HepG2 (cell line): ENCODE measurements at regions not wholly inside any gene's neighbourhood (a gene's known extent, or its start where the extent isn't known, plus 50 kb on each side); places are given as distances from the start of the nearest gene placed in this dataset.

Source experiments
- ATAC-seq: fragments of 200-7000 bp; cut with Tn5 transposase; 3 replicates; pipeline ENCODE4 v1.9.1; 2020; ENCODE audit warnings: mild to moderate bottlenecking, moderate library complexity
- BruUV-seq: library from RNA; stranded (reverse); fragments of 400-500 nt; replicated peaks from 2 replicates; lab custom pipeline; 2021; lab: Mats Ljungman, UMichigan
- CTCF ChIA-PET: fragments of 300-600 bp; formaldehyde crosslinking; extraction: SDS; loops from one replicate; lab custom pipeline; 2021; ENCODE audit warnings: low total read pairs, inconsistent platforms, low intra/inter-chr PET ratio; lab: Yijun Ruan, JAX
- POLR2A ChIA-PET: fragments of 350-600 bp; sonication (Branson Sonifier 250); formaldehyde crosslinking; loops from one replicate; lab custom pipeline; 2020; ENCODE audit warnings: antibody characterized with exemption, inconsistent platforms; lab: Yijun Ruan, JAX
- DNase-seq: peaks from one replicate; pipeline ENCODE4 v3.0.0-alpha.2; 2015; ENCODE audit warnings: low spot score
- FAIRE-seq: peaks from 3 replicates; lab custom pipeline; 2011; peaks lifted over from hg19 to GRCh38; lab: Jason Lieb, UNC
- H2AFZ ChIP-seq: one replicate; pipeline ENCODE4 v1.6.1; 2011; ENCODE audit warnings: low read length, inconsistent platforms
- H3K27ac ChIP-seq: fragments of 300-600 bp; 3 replicates; pipeline ENCODE4 v1.8.0; 2011; ENCODE audit warnings: mixed run types, mild to moderate bottlenecking, mixed read lengths, low read length, inconsistent platforms; ENCODE audit not compliant: insufficient read depth; ENCODE audit errors: extremely low read length
- H3K27me3 ChIP-seq, 2 experiments: fragments of 200-600 bp in 1 of 2; 2 replicates in 1 of 2; 3 replicates in 1 of 2; pipeline versions ENCODE4 v1.6.0 to v1.8.0; 2011; ENCODE audit warnings: low read length in 2 of 2, mild to moderate bottlenecking in 2 of 2, moderate library complexity in 2 of 2, inconsistent platforms in 1 of 2; ENCODE audit not compliant: insufficient read depth in 2 of 2, control insufficient read depth in 1 of 2
- H3K36me3 ChIP-seq, 2 experiments: fragments of 200-600 bp in 1 of 2; replicated peaks in 1 of 2; 2 replicates in 1 of 2; 3 replicates in 1 of 2; pipeline versions ENCODE4 v1.5.1 to v1.8.0; 2011; ENCODE audit warnings: low read length in 2 of 2, inconsistent platforms in 1 of 2; ENCODE audit not compliant: insufficient read depth in 2 of 2, control insufficient read depth in 1 of 2
- H3K4me1 ChIP-seq: 2 replicates; pipeline ENCODE4 v1.5.1; 2012; ENCODE audit warnings: low read length, inconsistent platforms; ENCODE audit not compliant: insufficient read depth
- H3K4me2 ChIP-seq: 2 replicates; pipeline ENCODE4 v1.6.0; 2011; ENCODE audit warnings: low read depth, low read length, inconsistent platforms
- H3K4me3 ChIP-seq, 3 experiments: fragments of 200-600 bp in 1 of 3; sonication (generic), shearing (Covaris generic) in 1 of 3; replicated peaks in 1 of 3; 2 replicates each; pipeline ENCODE4 v1.5.1; 2011 to 2016; ENCODE audit warnings: low read length in 3 of 3, inconsistent platforms in 2 of 3, low read depth in 2 of 3, mild to moderate bottlenecking in 2 of 3, control low read depth in 1 of 3, mixed read lengths in 1 of 3; ENCODE audit not compliant: insufficient read depth in 1 of 3
- H3K79me2 ChIP-seq: one replicate; pipeline ENCODE4 v1.6.1; 2011; ENCODE audit warnings: low read length, inconsistent platforms; ENCODE audit not compliant: insufficient read depth
- H3K9ac ChIP-seq: 2 replicates; pipeline ENCODE4 v1.6.0; 2011; ENCODE audit warnings: mild to moderate bottlenecking, low read depth, low read length, inconsistent platforms; ENCODE audit not compliant: insufficient read depth
- H3K9me3 ChIP-seq: 2 replicates; pipeline ENCODE4 v1.5.1; 2012; ENCODE audit warnings: mild to moderate bottlenecking, low read length
- H4K20me1 ChIP-seq: 2 replicates; pipeline ENCODE4 v1.6.0; 2011; ENCODE audit warnings: inconsistent platforms, mild to moderate bottlenecking, low read length, moderate library complexity; ENCODE audit not compliant: insufficient read depth
- ARID5B ChIP-seq: IDR thresholded peaks from 2 replicates; pipeline ENCODE4 v1.4.0; 2020; ENCODE audit warnings: mild to moderate bottlenecking, missing genetic modification reagents
- DR1 ChIP-seq: sonication (generic); formaldehyde crosslinking; IDR thresholded peaks from 2 replicates; pipeline ENCODE4 v1.8.0; 2021; ENCODE audit warnings: mild to moderate bottlenecking, missing genetic modification reagents, inconsistent platforms
- ERF ChIP-seq: IDR thresholded peaks from 2 replicates; pipeline ENCODE4 v1.6.1; 2018; ENCODE audit warnings: missing biosample characterization, missing genetic modification reagents
- HOXA5 ChIP-seq: sonication (generic); formaldehyde crosslinking; IDR thresholded peaks from 2 replicates; pipeline ENCODE4 v1.4.0; 2020; ENCODE audit warnings: missing genetic modification reagents
- KMT2A ChIP-seq: sonication (generic); formaldehyde crosslinking; IDR thresholded peaks from 2 replicates; pipeline ENCODE4 v1.4.0; 2020; ENCODE audit warnings: missing genetic modification reagents
- MEF2D ChIP-seq: sonication (generic); formaldehyde crosslinking; IDR thresholded peaks from 2 replicates; pipeline ENCODE4 v1.5.1; 2020; ENCODE audit warnings: mild to moderate bottlenecking, missing genetic modification reagents
- SIN3B ChIP-seq: fragments of 150-350 bp; IDR thresholded peaks from 2 replicates; pipeline ENCODE4 v1.6.1; 2014; ENCODE audit warnings: low read length
- SYNCRIP ChIP-seq: fragments of 200-400 bp; formaldehyde crosslinking; IDR thresholded peaks from 2 replicates; pipeline ENCODE4 v1.6.1; 2018; ENCODE audit warnings: mild to moderate bottlenecking, low read depth, low read length; ENCODE audit not compliant: insufficient read depth
- ZMYM3 ChIP-seq: sonication (generic); formaldehyde crosslinking; IDR thresholded peaks from 2 replicates; pipeline ENCODE4 v1.5.1; 2020; ENCODE audit warnings: mild to moderate bottlenecking, missing genetic modification reagents
- ZNF782 ChIP-seq: sonication (generic); formaldehyde crosslinking; IDR thresholded peaks from 2 replicates; pipeline ENCODE4 v1.4.0; 2020; ENCODE audit warnings: missing genetic modification reagents, mild to moderate bottlenecking, borderline replicate concordance
- ZNF891 ChIP-seq: sonication (generic); formaldehyde crosslinking; IDR thresholded peaks from 2 replicates; pipeline ENCODE4 v1.5.0; 2020; ENCODE audit warnings: mild to moderate bottlenecking, missing genetic modification reagents
- WGBS: methylation state at CpG from one replicate; pipeline ENCODE4 v1.1.6; 2017; ENCODE audit warnings: low lambda C conversion rate; 5-methylcytosine and 5-hydroxymethylcytosine counted together
- in situ Hi-C: cut with HindIII; loops from 2 replicates; pipeline ENCODE4 v1.10.0; 2017; ENCODE audit warnings: low pct_unique_long_range_greater_than_20kb; ENCODE audit not compliant: extremely low pct_ligation_motif_present
- intact Hi-C: fragments of 100-400 bp; cut with micrococcal nuclease; formaldehyde crosslinking; loops from one replicate; pipeline ENCODE4 v1.10.0; 2022; ENCODE audit not compliant: unreplicated experiment

GRCh38 chr3:43199645-43200306 is 86.6 kb upstream of the SNRK start:
- Histone ChIP-seq H3K4me2 (no peak overlapping the region), H2AFZ (no peak overlapping the region), H3K9me3 (no peaks in the 10 kb centered on the region), H3K27ac (no peak overlapping the region), H3K4me3 (no peak overlapping the region), H3K27me3 (0 out of 5 replicates have a peak, but pooled peaks cover 0 to 7% of the 10 kb centered on the region in 2 experiments), H3K9ac (no peak overlapping the region), H4K20me1 (no peaks in the 10 kb centered on the region), H3K79me2 (no peaks in the 10 kb centered on the region), H3K36me3 (no peaks in the 10 kb centered on the region), H3K4me1 (peaks cover 7% of the 10 kb centered on the region)
- intact Hi-C loops (no loop called here), in situ Hi-C loops (no loop called here)
- BruUV-seq = no TSS peak
- DNase-seq (no peak), ATAC-seq (no peak), FAIRE-seq (no peak)
- POLR2A ChIA-PET = no interaction called here
- 22% methylated on average over 3 of the region's 3 CpGs for WGBS
- CTCF ChIA-PET = no interaction called here
- TF ChIP-seq SIN3B (no peak), DR1 (no peak), HOXA5 (CRISPR knock-in tag) (no peak), ZMYM3 (CRISPR knock-in tag) (no peak), ARID5B (CRISPR knock-in tag) (no peak), SYNCRIP (no peak), ZNF891 (CRISPR knock-in tag) (no peak), ZNF782 (CRISPR knock-in tag) (no peak), KMT2A (CRISPR knock-in tag) (no peak), MEF2D (CRISPR knock-in tag) (no peak), ERF (CRISPR knock-in tag) (no peak)
